ENCODE measurements at regions not wholly inside any gene's neighbourhood (a gene's known extent, or its start where the extent isn't known, plus 50 kb on each side); places are given as distances from the start of the nearest gene placed in this dataset.
"Not testable (repeated sequence)": the region's sequence is repeated elsewhere in the genome, so short reads cannot be mapped to it uniquely, and the experiment has no call there.

DNA sequence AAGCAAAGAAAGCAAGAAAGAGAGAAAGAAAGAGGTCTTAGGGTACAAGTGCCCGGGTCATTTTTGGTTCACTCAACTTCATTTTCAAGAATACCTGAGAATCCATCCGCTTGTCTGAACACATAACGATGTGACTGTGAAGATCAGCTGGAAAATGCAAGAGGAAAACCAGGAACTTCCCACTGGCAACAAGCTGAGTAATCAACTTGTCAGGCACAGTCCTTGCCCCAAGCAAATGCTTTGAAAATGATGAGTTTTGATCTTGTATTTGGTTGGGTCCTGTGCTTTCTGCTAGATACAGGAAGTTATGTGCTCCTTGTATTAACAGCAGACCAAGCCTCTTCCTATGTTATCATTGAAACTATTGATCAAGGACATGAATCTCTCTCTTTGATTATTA is 239.1 kb downstream of the ASMT start:
- no peak overlapping the region for H3K27ac ChIP-seq (ENCODE audit: low read length)
- no peaks in the 10 kb centered on the region for H3K4me1 ChIP-seq (ENCODE audit: control insufficient read depth, insufficient read depth, low read length)
- Mint-ChIP-seq H3K4me3 (no peak overlapping the region), H3K36me3 (no peaks in the 10 kb centered on the region), H3K4me1 (no peaks in the 10 kb centered on the region), H3K27me3 (ENCODE audit: low read depth in 2 of 2) (no peaks in the 10 kb centered on the region), H3K9me3 (peaks cover 0 to 3% of the 10 kb centered on the region in 2 donors), H3K27ac (no peak overlapping the region)
- no peak overlapping the region for H3K4me3 ChIP-seq (ENCODE audit: low read length)
- DNase-seq (no peak), ATAC-seq (no peak)
- H3K36me3 ChIP-seq (ENCODE audit: control insufficient read depth, insufficient read depth, low read length), result no peaks in the 10 kb centered on the region
- no peaks in the 10 kb centered on the region for H3K27me3 ChIP-seq (ENCODE audit: control insufficient read depth, insufficient read depth, low read length)
- 86% methylated on average over 3 of the region's 3 CpGs for WGBS (ENCODE audit: insufficient coverage)
- no peaks in the 10 kb centered on the region for H3K9me3 ChIP-seq (ENCODE audit: control insufficient read depth, insufficient read depth, low read length)
- intact Hi-C loops (cut with micrococcal nuclease), result no loop called here
- TF ChIP-seq CTCF (IDR thresholded peaks at IDR 0.05), result no peak

- H3K36me3 Mint-ChIP-seq; ATAC-seq; H3K27ac Mint-ChIP-seq; H3K4me1 Mint-ChIP-seq; H3K9me3 Mint-ChIP-seq; H3K4me3 Mint-ChIP-seq; H3K27me3 Mint-ChIP-seq (ENCODE audit: low read depth in 2 of 2); intact Hi-C loops (cut with micrococcal nuclease); H3K4me3 ChIP-seq (ENCODE audit: low read length); DNase-seq; H3K36me3 ChIP-seq (ENCODE audit: control insufficient read depth, insufficient read depth, low read length); H3K27me3 ChIP-seq (ENCODE audit: control insufficient read depth, insufficient read depth, low read length); H3K27ac ChIP-seq (ENCODE audit: low read length); H3K9me3 ChIP-seq (ENCODE audit: control insufficient read depth, insufficient read depth, low read length); H3K4me1 ChIP-seq (ENCODE audit: control insufficient read depth, insufficient read depth, low read length): not testable (repeated sequence)
- WGBS (ENCODE audit: insufficient coverage), result 92% methylated on average over 10 of the region's 10 CpGs
These were observed 240.0 kb downstream of the ASMT start for GRCh38 chrX:1854861-1855260.

DNA sequence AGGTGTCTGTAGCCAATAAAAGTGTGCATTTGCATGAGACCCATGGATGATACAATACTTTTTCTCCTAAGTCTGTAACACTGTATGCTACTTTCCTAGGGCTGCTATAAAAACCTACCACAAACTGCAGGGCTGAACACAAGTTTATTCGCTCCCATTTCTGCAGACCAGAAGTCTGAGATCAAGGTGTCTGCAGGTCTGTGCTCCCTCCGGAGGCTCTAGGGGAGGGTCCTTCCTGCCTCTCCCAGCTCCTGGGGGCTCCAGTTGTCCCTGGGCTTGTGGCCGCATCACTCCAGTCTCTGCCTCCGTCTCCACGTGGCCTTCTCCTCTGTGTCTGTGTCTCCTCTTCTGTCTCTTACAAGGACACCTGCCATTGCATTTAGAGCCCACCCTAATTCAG is 244.4 kb downstream of the ASMT start:
- H3K27me3 ChIP-seq (ENCODE audit: control insufficient read depth, insufficient read depth, low read length); ATAC-seq; H3K36me3 ChIP-seq (ENCODE audit: control insufficient read depth, insufficient read depth, low read length); DNase-seq; H3K4me1 ChIP-seq (ENCODE audit: control insufficient read depth, insufficient read depth, low read length); H3K4me3 Mint-ChIP-seq; H3K27ac Mint-ChIP-seq; H3K4me3 ChIP-seq (ENCODE audit: low read length); H3K4me1 Mint-ChIP-seq; H3K9me3 Mint-ChIP-seq; H3K27ac ChIP-seq (ENCODE audit: low read length); H3K9me3 ChIP-seq (ENCODE audit: control insufficient read depth, insufficient read depth, low read length); H3K36me3 Mint-ChIP-seq; intact Hi-C loops (cut with micrococcal nuclease): not testable (repeated sequence)
- peaks cover 3 to 13% of the 10 kb centered on the region in 2 donors for H3K27me3 Mint-ChIP-seq (ENCODE audit: low read depth in 2 of 2)
- 93% methylated on average over 5 of the region's 5 CpGs for WGBS (ENCODE audit: insufficient coverage)

- no peak overlapping the region for H3K4me3 ChIP-seq (ENCODE audit: low read length)
- Mint-ChIP-seq H3K9me3 (no peaks in the 10 kb centered on the region), H3K27me3 (ENCODE audit: low read depth in 2 of 2) (peaks cover 3 to 13% of the 10 kb centered on the region in 2 donors), H3K27ac (no peak overlapping the region), H3K4me1 (no peaks in the 10 kb centered on the region), H3K36me3 (no peaks in the 10 kb centered on the region), H3K4me3 (no peak overlapping the region)
- ATAC-seq (no peak), DNase-seq (no peak)
- H3K27ac ChIP-seq (ENCODE audit: low read length), result no peak overlapping the region
- whole genome bisulfite sequencing (ENCODE audit: insufficient coverage), result 88% methylated on average over 18 of the region's 18 CpGs
- H3K4me1 ChIP-seq (ENCODE audit: control insufficient read depth, insufficient read depth, low read length), result no peaks in the 10 kb centered on the region
- no peaks in the 10 kb centered on the region for H3K36me3 ChIP-seq (ENCODE audit: control insufficient read depth, insufficient read depth, low read length)
- H3K9me3 ChIP-seq (ENCODE audit: control insufficient read depth, insufficient read depth, low read length), result no peaks in the 10 kb centered on the region
- intact Hi-C loops (cut with micrococcal nuclease), result no loop called here
- TF ChIP-seq CTCF (IDR thresholded peaks at IDR 0.05), result no peak
- H3K27me3 ChIP-seq (ENCODE audit: control insufficient read depth, insufficient read depth, low read length), result no peaks in the 10 kb centered on the region
These were observed 246.2 kb downstream of the ASMT start for GRCh38 chrX:1860936-1861594.

DNA sequence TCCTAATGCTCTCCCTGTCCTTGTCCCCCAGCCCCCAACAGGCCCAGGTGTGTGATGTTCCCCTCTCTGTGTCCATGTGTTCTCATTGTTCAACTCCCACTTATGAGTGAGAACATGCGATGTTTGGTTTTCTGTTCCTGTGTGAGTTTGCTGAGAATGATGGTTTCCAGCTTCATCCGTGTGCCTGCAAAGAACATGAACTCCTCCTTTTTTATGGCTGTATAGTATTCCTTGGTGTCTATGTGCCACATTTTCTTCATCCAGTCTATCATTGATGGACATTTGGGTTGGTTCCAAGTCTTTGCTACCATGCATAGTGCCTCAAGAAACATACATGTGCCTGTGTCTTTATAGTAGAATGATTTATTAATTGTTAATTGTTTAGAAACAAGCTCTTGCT is 249.1 kb downstream of the ASMT start:
- ATAC-seq; DNase-seq; H3K9me3 Mint-ChIP-seq; H3K27ac Mint-ChIP-seq; H3K4me3 Mint-ChIP-seq; H3K9me3 ChIP-seq (ENCODE audit: control insufficient read depth, insufficient read depth, low read length); H3K27ac ChIP-seq (ENCODE audit: low read length); H3K27me3 ChIP-seq (ENCODE audit: control insufficient read depth, insufficient read depth, low read length); H3K4me1 ChIP-seq (ENCODE audit: control insufficient read depth, insufficient read depth, low read length); H3K4me1 Mint-ChIP-seq; H3K36me3 ChIP-seq (ENCODE audit: control insufficient read depth, insufficient read depth, low read length); H3K36me3 Mint-ChIP-seq; H3K4me3 ChIP-seq (ENCODE audit: low read length); intact Hi-C loops (cut with micrococcal nuclease): not testable (repeated sequence)
- peaks cover 3 to 13% of the 10 kb centered on the region in 2 donors for H3K27me3 Mint-ChIP-seq (ENCODE audit: low read depth in 2 of 2)
- 100% methylated on average over 2 of the region's 2 CpGs for WGBS (ENCODE audit: insufficient coverage)
